GM12874 (cell line): ENCODE measurements at regions not wholly inside any gene's neighbourhood (a gene's known extent, or its start where the extent isn't known, plus 50 kb on each side); places are given as distances from the start of the nearest gene placed in this dataset.

ENCODE experiments used
- TF ChIP-seq, protein P1 (sequence below): IDR thresholded peaks from 2 replicates; pipeline ENCODE4 v1.5.1; 2011; ENCODE audit warnings: low read depth, mild to moderate bottlenecking, control low read depth, low read length, moderate library complexity; ENCODE audit not compliant: insufficient read depth

DNA sequence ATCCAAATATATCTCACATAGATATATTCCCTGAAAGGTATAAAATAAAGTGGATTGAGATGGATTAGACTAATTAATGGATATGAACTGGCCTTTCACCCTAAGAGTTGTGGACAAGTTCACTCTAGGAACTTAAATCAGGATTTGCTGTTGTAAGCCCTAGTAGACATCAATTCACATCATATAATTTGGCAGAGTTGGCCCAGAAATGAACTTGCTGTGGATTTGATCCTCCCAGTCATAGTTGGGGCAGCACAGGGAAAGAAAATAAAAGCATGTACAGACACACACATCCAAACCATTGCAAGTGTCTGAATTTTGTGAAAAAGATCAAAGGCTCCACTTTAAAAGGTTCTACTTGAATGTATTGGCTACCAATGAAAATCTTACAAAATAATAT is 734.7 kb upstream of the NR2F2 start:
- TF ChIP-seq, protein P1, sequence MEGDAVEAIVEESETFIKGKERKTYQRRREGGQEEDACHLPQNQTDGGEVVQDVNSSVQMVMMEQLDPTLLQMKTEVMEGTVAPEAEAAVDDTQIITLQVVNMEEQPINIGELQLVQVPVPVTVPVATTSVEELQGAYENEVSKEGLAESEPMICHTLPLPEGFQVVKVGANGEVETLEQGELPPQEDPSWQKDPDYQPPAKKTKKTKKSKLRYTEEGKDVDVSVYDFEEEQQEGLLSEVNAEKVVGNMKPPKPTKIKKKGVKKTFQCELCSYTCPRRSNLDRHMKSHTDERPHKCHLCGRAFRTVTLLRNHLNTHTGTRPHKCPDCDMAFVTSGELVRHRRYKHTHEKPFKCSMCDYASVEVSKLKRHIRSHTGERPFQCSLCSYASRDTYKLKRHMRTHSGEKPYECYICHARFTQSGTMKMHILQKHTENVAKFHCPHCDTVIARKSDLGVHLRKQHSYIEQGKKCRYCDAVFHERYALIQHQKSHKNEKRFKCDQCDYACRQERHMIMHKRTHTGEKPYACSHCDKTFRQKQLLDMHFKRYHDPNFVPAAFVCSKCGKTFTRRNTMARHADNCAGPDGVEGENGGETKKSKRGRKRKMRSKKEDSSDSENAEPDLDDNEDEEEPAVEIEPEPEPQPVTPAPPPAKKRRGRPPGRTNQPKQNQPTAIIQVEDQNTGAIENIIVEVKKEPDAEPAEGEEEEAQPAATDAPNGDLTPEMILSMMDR: no peak

- TF ChIP-seq, protein P1: no peak
These were observed 734.0 kb upstream of the NR2F2 start for GRCh38 chr15:95596496-95596895.

DNA sequence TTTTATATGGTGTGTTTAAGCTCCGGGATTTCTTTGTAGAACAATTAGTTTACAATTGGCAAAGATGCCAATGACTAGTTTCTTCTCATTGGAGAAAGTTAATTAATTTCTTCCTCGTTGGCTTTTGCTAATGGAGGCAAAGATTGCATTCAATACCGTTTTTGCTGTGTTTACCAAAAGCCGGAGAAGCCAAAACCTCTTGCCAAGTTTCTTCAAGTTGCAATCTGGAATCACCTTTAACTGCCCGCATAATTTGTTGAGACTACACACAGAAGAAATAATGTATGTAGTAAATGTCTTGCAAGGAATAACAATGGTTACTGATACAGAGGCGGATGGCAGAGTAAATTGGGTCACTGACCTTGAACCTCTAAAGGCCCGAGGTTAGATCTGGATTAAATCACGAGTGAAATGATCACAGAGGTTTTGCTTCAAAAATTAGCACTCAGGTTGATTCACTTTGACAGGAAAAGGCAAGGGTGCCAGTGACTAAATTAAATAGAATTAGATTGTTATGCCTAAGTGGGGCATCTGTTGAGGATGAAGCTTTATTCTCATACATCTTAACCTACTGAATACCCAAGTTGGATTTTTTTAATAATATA is 732.1 kb upstream of the NR2F2 start:
- TF ChIP-seq, protein P1: no peak

DNA sequence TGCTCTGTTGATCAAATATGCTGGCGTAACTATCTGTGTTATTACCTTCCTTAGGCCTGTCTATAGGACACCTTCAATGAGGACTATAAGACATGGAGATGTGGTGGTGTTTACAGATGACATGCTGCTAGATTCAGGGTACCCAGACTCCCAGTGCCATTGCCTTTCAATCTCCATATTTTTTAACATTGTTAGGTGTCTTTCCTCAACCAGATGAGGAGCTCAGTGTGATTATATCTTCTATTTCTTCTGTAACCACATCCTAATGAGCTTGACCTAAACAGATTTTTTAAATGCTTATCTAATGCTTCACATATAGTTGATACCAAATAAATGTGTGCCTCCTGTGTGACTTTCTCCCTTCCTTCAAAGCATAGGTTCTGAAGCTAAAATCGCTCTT is 730.1 kb upstream of the NR2F2 start:
- TF ChIP-seq, protein P1: no peak

DNA sequence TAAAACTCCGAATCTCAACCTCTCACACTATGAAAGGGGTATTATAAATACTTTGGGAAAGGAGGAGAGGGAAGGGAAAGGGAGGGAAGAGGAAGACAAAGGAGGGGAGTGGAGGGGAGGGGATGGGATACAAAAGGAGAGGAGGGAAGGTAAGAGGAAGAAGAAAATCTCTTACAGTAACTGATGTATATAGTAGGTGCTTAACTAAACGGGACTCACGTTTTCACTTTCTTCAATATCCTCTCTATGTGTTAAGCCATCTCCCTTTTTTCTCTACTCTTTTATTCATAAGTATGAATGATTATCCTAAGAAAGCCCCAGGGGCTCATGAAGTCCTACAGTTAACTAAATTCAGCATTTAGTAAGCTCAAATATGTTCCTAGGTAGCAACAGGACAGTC is 729.6 kb upstream of the NR2F2 start:
- TF ChIP-seq, protein P1: no peak

DNA sequence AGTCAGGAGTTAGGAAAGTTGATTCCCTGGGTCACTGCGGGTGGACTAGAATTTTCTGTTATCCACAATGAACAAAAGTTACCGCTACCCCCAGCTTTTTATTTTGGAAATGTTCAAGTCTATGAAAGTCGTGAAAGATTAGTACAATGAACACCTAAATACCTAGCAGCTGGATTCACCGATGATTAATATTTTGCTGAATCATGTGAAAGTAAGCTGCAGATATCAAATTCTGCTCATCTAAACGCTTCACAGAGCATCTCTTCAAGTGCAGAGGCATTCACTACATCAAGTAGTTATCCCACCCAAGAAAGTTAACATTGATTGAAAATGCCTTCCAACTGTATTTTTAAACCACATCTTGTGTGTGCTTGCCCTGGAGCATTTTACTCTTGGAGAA is 729.0 kb upstream of the NR2F2 start:
- TF ChIP-seq, protein P1: no peak

GRCh38 chr15:95603802-95604201 is 726.7 kb upstream of the NR2F2 start:
- TF ChIP-seq, protein P1: no peak
